SK-N-MC (cell line): ENCODE measurements at regions not wholly inside any gene's neighbourhood (a gene's known extent, or its start where the extent isn't known, plus 50 kb on each side); places are given as distances from the start of the nearest gene placed in this dataset.

Experiments used
- EZH2 ChIP-seq: fragments of 200-600 bp; sonication (generic); IDR thresholded peaks from one replicate; pipeline ENCODE4 v1.6.1; 2017; ENCODE audit warnings: antibody characterized with exemption
- FOXP2 ChIP-seq: optimal IDR thresholded peaks from 2 replicates; pipeline ENCODE3; 2011; ENCODE audit warnings: mild to moderate bottlenecking, moderate library complexity; ENCODE audit not compliant: insufficient read depth; ENCODE audit errors: extremely low read length, control extremely low read depth

- TF ChIP-seq EZH2 = no peak
- TF ChIP-seq FOXP2 = no peak
Observed at GRCh38 chr11:97973352-97973857, 1047.3 kb upstream of the CNTN5 start.
